ENCODE measurements at regions not wholly inside any gene's neighbourhood (a gene's known extent, or its start where the extent isn't known, plus 50 kb on each side); places are given as distances from the start of the nearest gene placed in this dataset.

DNA sequence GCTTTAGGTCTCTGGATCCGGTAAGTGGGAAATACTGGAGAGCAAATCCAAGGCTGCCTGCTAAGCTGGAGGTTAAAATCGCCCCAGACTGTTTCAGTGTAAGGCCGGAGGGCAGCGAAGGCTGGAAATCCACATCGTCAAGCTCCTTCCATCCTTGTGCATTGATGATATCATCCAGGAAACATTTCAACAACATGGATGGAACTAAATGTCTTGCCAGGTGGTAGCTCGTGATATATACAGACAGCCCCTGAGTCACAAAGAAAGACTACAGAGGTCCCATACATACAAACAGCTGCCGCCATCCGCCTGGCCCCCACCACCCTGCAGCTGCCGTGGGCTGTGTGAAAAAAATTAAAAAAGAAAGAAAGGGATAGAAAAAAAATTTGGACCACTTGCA, 148.9 kb upstream of the RBPJ start:
- TF ChIP-seq EZH2 (IDR thresholded peaks at IDR 0.05; ENCODE audit: borderline replicate concordance, insufficient read depth, low read depth, low read length, poor library complexity, severe bottlenecking), result no peak
- TF ChIP-seq, protein P1, sequence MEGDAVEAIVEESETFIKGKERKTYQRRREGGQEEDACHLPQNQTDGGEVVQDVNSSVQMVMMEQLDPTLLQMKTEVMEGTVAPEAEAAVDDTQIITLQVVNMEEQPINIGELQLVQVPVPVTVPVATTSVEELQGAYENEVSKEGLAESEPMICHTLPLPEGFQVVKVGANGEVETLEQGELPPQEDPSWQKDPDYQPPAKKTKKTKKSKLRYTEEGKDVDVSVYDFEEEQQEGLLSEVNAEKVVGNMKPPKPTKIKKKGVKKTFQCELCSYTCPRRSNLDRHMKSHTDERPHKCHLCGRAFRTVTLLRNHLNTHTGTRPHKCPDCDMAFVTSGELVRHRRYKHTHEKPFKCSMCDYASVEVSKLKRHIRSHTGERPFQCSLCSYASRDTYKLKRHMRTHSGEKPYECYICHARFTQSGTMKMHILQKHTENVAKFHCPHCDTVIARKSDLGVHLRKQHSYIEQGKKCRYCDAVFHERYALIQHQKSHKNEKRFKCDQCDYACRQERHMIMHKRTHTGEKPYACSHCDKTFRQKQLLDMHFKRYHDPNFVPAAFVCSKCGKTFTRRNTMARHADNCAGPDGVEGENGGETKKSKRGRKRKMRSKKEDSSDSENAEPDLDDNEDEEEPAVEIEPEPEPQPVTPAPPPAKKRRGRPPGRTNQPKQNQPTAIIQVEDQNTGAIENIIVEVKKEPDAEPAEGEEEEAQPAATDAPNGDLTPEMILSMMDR (IDR thresholded peaks at IDR 0.05), result no peak
